Stomach smooth muscle (tissue), 2 donors: ENCODE measurements at regions not wholly inside any gene's neighbourhood (a gene's known extent, or its start where the extent isn't known, plus 50 kb on each side); places are given as distances from the start of the nearest gene placed in this dataset.
A peak's percentile ranks its signal among the peaks of the same experiment; 100 is the strongest.

Experiments used
- H3K27ac ChIP-seq: one replicate; pipeline ENCODE4 v1.7.0; 2013; ENCODE audit warnings: mild to moderate bottlenecking, low read length, inconsistent platforms
- H3K27me3 ChIP-seq, 2 donors: one replicate each; pipeline ENCODE4 v1.7.0; 2013; ENCODE audit warnings: low read length in 2 of 2; ENCODE audit not compliant: insufficient read depth in 2 of 2, control insufficient read depth in 1 of 2
- H3K36me3 ChIP-seq, 2 donors: one replicate each; pipeline ENCODE4 v1.7.0; 2013; ENCODE audit warnings: low read length in 2 of 2; ENCODE audit not compliant: control insufficient read depth in 2 of 2, insufficient read depth in 2 of 2
- H3K4me1 ChIP-seq: one replicate; pipeline ENCODE4 v1.7.0; 2013; ENCODE audit warnings: low read length; ENCODE audit not compliant: control insufficient read depth, insufficient read depth
- H3K4me3 ChIP-seq, 2 donors: one replicate each; pipeline ENCODE4 v1.7.0; 2013; ENCODE audit warnings: low read length in 2 of 2
- H3K9ac ChIP-seq, 2 donors: one replicate each; pipeline ENCODE4 v1.7.0; 2013; ENCODE audit warnings: low read length in 2 of 2, mild to moderate bottlenecking in 1 of 2
- H3K9me3 ChIP-seq, 2 donors: one replicate each; pipeline ENCODE4 v1.7.0; 2013; ENCODE audit warnings: low read length in 2 of 2; ENCODE audit not compliant: control insufficient read depth in 2 of 2
- donor health status: healthy.
- donor health status: Pancreatic carcinoma.

DNA sequence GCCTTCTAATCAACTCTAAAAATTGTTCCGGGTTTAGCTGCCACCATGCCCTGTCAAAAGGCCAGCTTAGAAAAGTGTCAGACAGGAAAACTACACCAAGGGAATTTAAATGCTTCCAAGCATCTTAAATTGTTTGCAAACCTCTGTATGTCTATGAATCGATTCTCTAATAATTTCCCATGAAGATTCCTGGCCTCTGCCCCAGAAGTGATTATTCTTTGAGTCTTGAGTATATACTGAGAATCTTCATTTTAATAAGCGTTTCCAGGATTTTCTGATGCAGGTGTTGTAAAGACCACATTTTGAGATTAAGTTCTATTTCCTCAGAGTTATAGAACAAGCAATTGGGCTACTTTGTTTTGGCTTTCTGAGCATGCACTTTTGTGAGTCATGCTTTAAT is 471.8 kb upstream of the JAG1 start:
- H3K27me3 ChIP-seq, result no peaks in the 10 kb centered on the region
- no peaks in the 10 kb centered on the region for H3K36me3 ChIP-seq

DNA sequence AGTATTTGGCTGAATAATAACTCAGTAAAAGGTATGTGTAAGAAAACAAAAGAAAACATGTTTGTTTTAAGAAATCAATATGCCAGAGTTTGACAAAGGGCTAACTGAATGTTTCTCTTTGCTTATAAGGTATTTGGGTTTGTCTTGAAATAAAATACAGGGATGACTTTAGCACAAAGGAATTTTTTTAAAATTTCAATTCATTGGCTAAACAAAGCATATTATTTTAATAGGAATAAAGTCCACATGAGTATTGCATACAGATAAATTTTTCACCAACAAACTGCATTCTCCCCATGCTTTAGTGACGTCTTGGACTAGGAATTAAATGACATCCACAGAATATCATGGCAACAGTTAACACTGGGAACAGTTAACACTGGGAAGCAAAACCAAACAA is 480.0 kb upstream of the JAG1 start:
- Histone ChIP-seq H3K36me3 (no peaks in the 10 kb centered on the region), H3K9ac (no peak overlapping the region), H3K4me3 (no peak overlapping the region), H3K27ac (no peak overlapping the region), H3K27me3 (no peaks in the 10 kb centered on the region), H3K9me3 (no peaks in the 10 kb centered on the region), H3K4me1 (no peaks in the 10 kb centered on the region)

More for the DNA sequence above, 471.8 kb upstream of the JAG1 start:
- Histone ChIP-seq H3K4me1 (no peaks in the 10 kb centered on the region), H3K4me3 (no peak overlapping the region), H3K9me3 (peaks cover 0 to 2% of the 10 kb centered on the region in 2 donors), H3K27ac (no peak overlapping the region), H3K9ac (no peak overlapping the region)

DNA sequence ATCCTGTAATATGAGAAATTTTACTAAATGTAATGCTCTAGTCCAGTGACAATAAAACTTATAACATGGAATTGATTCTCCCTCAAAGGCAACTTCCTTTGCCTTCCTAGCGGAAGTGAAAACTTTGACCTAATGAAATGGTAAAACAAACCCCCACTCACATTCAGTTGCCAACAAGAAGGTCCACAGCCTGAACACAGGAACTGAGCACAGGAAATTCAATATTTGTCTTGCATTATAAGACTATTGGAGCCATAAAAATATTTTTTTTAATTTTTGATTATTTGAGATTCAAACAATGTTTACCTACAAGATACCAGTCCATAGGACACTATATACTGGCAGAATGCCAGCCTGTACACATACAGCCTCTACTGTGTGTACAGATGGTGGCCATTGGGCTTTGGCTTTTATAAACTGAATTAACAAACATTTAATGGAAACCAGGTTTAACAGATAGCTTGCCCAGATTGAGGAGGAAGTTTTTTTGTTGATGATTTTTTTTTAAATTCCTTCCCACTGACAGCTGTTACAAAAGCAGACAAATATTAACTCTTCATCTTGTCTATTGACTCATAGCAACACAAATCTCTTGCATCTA is 481.5 kb upstream of the JAG1 start:
- Histone ChIP-seq H3K9me3 (no peaks in the 10 kb centered on the region), H3K9ac (no peak overlapping the region), H3K36me3 (no peaks in the 10 kb centered on the region), H3K27ac (no peak overlapping the region), H3K4me3 (no peak overlapping the region), H3K27me3 (no peaks in the 10 kb centered on the region), H3K4me1 (peaks cover 8% of the 10 kb centered on the region)

DNA sequence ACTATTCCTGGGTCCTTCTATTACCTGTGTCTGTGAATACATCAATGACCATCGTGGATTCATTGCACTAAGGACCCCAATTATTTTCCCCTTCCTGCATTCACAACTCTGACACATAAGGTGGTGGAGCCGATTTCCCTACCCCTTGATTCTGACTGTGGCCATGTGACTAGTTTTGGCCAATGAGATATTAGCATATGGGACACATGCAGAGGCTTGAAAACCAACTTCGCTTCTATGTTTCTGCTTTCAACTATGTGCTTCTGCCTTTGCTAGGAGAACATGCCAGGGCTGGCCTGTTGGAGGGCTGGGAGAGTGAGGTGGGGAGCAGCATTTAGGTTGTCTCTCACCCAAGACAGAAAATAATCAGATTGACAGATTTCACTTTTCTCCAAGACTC is 483.1 kb upstream of the JAG1 start:
- Histone ChIP-seq H3K9ac (no peak overlapping the region), H3K27me3 (no peaks in the 10 kb centered on the region), H3K36me3 (no peaks in the 10 kb centered on the region), H3K4me1 (peaks cover 8% of the 10 kb centered on the region), H3K27ac (no peak overlapping the region), H3K4me3 (no peak overlapping the region), H3K9me3 (no peaks in the 10 kb centered on the region)

DNA sequence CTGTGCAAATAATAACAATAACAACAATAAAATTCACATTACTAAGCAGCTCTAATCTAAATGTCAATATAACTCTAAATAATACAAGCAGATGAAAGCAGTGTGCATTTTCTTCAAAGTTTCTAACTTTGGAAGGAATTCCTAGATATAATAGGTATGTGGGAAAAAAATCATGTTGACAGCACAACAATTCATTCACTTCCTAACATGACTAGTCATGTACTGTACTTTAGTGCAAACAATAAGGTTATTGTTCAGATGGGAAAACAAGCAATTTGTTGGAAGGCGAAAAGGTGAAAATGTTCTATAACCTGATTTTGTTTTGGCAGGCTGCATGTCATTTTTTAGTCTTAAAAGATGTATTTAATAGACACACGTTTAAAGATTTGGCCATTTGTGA is 484.3 kb upstream of the JAG1 start:
- H3K9ac ChIP-seq, result no peak overlapping the region

DNA sequence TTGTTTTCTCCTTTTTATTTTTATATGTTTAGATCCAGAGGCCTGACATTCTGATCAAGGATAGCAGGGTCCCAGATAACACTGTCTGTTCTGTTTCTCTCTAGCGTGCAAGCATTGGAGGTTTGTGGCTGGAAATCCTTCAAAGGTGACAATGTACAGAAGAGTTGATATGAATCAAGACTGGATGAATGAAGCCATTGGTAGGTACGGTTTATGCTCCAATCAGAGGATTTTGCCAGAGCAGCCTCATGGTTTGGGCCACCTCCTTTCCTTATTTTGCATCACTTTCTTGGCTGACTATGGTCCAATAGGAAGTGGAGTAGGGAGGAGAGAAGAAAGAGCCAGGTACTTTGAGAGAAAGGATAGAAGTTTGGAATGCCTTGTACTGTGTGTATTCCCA is 484.8 kb upstream of the JAG1 start:
- H3K9ac ChIP-seq, result no peak overlapping the region
- no peaks in the 10 kb centered on the region for H3K9me3 ChIP-seq
- H3K27me3 ChIP-seq, result no peaks in the 10 kb centered on the region
- H3K4me1 ChIP-seq, result peaks cover 8% of the 10 kb centered on the region
- H3K4me3 ChIP-seq, result no peak overlapping the region
- H3K27ac ChIP-seq, result no peak overlapping the region
- H3K36me3 ChIP-seq, result no peaks in the 10 kb centered on the region

More for the DNA sequence above, 484.3 kb upstream of the JAG1 start:
- Histone ChIP-seq H3K4me1 (peaks cover 8% of the 10 kb centered on the region), H3K36me3 (no peaks in the 10 kb centered on the region), H3K4me3 (no peak overlapping the region), H3K27me3 (no peaks in the 10 kb centered on the region), H3K9me3 (no peaks in the 10 kb centered on the region), H3K27ac (no peak overlapping the region)

DNA sequence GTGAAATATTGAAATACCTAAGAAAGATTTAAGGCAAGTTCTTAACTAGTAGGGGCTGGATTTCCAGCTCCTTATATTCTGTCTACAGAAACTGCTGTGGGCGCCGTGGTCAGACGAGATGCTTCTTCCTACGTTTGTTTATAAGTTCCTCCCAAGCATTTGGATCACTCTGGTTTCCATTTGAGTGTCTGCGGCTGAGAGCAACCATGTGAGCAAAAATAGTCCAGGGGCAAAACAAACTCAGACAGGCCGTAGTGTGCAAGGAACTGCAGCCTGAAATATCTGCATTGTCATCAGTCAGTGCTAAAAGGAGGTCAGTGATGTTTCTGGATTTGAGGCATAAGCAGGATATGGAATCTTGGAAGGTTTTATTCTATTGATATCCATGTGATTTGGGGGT is 485.9 kb upstream of the JAG1 start:
- Histone ChIP-seq H3K9me3 (no peaks in the 10 kb centered on the region), H3K4me1 (peaks cover 8% of the 10 kb centered on the region), H3K27me3 (no peaks in the 10 kb centered on the region), H3K27ac (no peak overlapping the region), H3K36me3 (no peaks in the 10 kb centered on the region), H3K9ac (no peak overlapping the region), H3K4me3 (peak overlapping the region in 1 of 2 donors; percentile 16)

DNA sequence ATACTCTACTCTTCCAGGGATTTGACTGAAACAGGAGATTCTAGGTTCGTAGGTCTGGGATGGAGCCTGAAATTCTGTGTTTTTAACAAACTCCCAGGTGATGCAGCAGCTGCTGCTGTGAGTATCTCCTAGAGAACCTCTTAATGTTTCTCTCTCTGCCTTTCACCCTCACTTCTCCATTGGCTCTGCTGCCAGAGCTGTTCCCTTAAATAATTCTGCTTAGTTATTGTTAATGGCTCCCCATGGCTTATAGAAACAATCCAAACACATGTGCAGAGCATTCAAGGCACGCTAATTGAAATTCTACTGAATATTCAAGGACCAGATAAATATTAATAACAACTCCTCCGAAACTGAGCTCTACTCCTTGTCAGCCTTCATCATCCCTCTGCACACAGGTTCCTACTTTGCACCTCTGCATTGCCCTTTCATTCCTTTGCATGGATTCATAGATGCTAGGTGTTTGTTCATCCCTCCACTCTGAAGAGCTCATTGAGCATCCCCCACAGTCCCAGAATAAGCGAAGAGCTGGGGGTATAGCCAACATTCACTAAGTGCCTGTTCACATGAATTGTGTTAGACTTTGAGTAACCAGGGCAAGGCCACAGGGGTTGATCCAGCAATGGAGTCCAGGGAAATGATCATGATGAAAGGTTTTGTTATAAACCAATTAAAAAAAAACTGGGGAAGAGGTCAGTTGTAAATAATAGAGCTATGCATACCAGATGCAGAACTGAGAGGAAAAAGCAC is 488.4 kb upstream of the JAG1 start:
- Histone ChIP-seq H3K27ac (no peak overlapping the region), H3K4me1 (peaks cover 8% of the 10 kb centered on the region), H3K9ac (no peak overlapping the region), H3K4me3 (no peak overlapping the region), H3K9me3 (no peaks in the 10 kb centered on the region), H3K27me3 (no peaks in the 10 kb centered on the region), H3K36me3 (no peaks in the 10 kb centered on the region)

DNA sequence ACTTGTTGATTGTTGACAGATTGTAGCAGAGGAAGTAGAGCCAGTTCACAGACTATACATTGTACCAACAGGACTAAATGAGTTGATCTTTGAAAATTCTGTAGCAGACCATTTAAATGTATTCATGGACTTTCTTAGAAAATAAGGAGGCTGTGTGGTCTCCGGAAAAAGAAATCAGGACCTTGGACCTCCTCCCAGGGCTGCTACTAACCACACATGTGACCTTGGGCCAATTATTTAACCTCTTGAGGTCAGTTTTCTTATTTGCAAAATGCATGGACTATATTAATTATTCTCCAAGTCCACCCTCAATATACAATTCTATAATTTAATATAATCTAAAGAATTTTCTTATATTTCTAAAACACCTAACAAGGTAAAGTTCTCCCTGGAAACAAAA is 492.0 kb upstream of the JAG1 start:
- no peak overlapping the region for H3K4me3 ChIP-seq
- H3K36me3 ChIP-seq, result no peaks in the 10 kb centered on the region
- no peak overlapping the region for H3K9ac ChIP-seq
- no peaks in the 10 kb centered on the region for H3K9me3 ChIP-seq
- no peak overlapping the region for H3K27ac ChIP-seq
- no peaks in the 10 kb centered on the region for H3K27me3 ChIP-seq
- H3K4me1 ChIP-seq, result no peaks in the 10 kb centered on the region

DNA sequence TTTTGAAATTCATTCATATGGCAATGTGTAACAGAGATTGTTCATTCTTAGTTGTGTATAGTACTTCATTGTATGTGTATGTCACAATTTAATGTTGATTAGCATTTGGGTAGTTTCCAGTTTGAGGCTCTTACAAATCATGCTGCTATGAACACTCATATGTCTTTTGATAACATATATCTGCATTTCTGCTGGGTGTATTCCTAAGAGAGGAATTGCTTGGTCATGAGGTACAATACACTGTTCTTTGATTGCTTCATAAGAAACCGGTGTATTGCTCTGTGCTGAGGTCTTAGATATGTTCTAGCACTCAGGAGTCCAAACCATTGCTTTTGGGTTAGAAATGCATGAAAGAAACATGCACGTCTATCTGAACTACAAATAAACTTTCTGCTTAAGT is 492.9 kb upstream of the JAG1 start:
- no peaks in the 10 kb centered on the region for H3K27me3 ChIP-seq
- H3K4me3 ChIP-seq, result no peak overlapping the region
- H3K4me1 ChIP-seq, result no peaks in the 10 kb centered on the region
- H3K36me3 ChIP-seq, result no peaks in the 10 kb centered on the region
- H3K9me3 ChIP-seq, result no peaks in the 10 kb centered on the region
- H3K9ac ChIP-seq, result no peak overlapping the region
- no peak overlapping the region for H3K27ac ChIP-seq

DNA sequence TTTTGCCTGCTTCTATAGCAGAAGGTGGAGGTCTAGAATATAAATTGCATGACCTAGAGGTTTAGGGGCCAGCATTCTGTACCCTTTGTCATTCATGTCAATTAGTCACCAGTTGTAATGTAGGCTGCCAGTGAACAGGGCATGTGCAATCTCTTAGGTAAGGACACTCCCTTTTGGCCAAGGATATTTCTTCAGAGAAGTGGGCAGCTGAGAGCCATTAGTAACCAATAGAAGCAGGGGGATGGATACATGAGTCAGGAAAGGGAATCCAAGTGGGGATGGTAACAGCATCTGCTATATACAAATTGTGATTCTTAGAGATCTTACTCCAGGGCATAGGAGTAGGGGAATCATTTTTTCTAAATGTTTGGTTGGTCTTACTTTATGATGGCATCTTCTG is 494.2 kb upstream of the JAG1 start:
- Histone ChIP-seq H3K4me1 (no peaks in the 10 kb centered on the region), H3K9ac (no peak overlapping the region), H3K36me3 (no peaks in the 10 kb centered on the region), H3K27me3 (no peaks in the 10 kb centered on the region), H3K27ac (no peak overlapping the region), H3K4me3 (no peak overlapping the region), H3K9me3 (no peaks in the 10 kb centered on the region)
